PFSK-1 (cell line): ENCODE measurements at regions not wholly inside any gene's neighbourhood (a gene's known extent, or its start where the extent isn't known, plus 50 kb on each side); places are given as distances from the start of the nearest gene placed in this dataset.

ENCODE experiments used
- FOXP2 ChIP-seq: optimal IDR thresholded peaks from 2 replicates; pipeline ENCODE3; 2011; ENCODE audit warnings: borderline replicate concordance, control low read depth, inconsistent platforms; ENCODE audit not compliant: insufficient read depth; ENCODE audit errors: extremely low read length, extremely low read depth
- POLR2AphosphoS5 ChIP-seq: IDR thresholded peaks from 2 replicates; pipeline ENCODE4 v1.6.1; 2012; ENCODE audit warnings: low read depth, mild to moderate bottlenecking, control low read depth, low read length, moderate library complexity
- SIN3A ChIP-seq: IDR thresholded peaks from 2 replicates; pipeline ENCODE4 v1.6.1; 2012; ENCODE audit warnings: mild to moderate bottlenecking, low read length, moderate library complexity, borderline replicate concordance; ENCODE audit not compliant: insufficient read depth
- TAF1 ChIP-seq: IDR thresholded peaks from 2 replicates; pipeline ENCODE4 v1.6.1; 2012; ENCODE audit warnings: low read length, control low read depth, borderline replicate concordance; ENCODE audit not compliant: insufficient read depth
- TF ChIP-seq, protein P1 (sequence below), 2 experiments: IDR thresholded peaks; 2 replicates each; pipeline versions ENCODE4 v1.6.1 to v1.8.0; 2011 to 2012; ENCODE audit warnings: low read depth in 2 of 2, low read length in 2 of 2, control low read depth in 1 of 2, inconsistent platforms in 1 of 2, mild to moderate bottlenecking in 1 of 2, moderate library complexity in 1 of 2; ENCODE audit not compliant: insufficient read depth in 1 of 2

DNA sequence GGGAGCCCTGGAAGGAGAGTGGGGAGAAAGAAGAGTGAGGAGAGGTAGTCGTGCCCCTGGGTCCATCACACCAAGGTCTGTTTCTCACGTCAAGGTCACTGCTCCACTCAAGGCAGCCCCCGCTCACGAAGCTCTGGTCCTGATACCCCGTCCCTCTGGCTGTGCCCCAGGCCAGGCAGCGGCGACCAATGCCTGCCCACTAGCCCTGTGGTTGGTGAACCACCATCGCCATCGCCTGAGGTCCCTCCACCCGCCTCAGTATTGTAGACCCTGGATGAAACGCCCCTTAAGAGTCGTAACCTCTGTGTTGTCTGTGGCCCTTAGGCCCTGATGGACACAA is 378.3 kb upstream of the MYT1L start:
- TF ChIP-seq, protein P1, sequence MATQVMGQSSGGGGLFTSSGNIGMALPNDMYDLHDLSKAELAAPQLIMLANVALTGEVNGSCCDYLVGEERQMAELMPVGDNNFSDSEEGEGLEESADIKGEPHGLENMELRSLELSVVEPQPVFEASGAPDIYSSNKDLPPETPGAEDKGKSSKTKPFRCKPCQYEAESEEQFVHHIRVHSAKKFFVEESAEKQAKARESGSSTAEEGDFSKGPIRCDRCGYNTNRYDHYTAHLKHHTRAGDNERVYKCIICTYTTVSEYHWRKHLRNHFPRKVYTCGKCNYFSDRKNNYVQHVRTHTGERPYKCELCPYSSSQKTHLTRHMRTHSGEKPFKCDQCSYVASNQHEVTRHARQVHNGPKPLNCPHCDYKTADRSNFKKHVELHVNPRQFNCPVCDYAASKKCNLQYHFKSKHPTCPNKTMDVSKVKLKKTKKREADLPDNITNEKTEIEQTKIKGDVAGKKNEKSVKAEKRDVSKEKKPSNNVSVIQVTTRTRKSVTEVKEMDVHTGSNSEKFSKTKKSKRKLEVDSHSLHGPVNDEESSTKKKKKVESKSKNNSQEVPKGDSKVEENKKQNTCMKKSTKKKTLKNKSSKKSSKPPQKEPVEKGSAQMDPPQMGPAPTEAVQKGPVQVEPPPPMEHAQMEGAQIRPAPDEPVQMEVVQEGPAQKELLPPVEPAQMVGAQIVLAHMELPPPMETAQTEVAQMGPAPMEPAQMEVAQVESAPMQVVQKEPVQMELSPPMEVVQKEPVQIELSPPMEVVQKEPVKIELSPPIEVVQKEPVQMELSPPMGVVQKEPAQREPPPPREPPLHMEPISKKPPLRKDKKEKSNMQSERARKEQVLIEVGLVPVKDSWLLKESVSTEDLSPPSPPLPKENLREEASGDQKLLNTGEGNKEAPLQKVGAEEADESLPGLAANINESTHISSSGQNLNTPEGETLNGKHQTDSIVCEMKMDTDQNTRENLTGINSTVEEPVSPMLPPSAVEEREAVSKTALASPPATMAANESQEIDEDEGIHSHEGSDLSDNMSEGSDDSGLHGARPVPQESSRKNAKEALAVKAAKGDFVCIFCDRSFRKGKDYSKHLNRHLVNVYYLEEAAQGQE (IDR thresholded peaks at IDR 0.05; ENCODE audit: insufficient read depth in 1 of 2, low read depth in 2 of 2, low read length in 2 of 2): no peak
- TF ChIP-seq TAF1 (no peak), FOXP2 (no peak), SIN3A (no peak), POLR2AphosphoS5 (no peak)

DNA sequence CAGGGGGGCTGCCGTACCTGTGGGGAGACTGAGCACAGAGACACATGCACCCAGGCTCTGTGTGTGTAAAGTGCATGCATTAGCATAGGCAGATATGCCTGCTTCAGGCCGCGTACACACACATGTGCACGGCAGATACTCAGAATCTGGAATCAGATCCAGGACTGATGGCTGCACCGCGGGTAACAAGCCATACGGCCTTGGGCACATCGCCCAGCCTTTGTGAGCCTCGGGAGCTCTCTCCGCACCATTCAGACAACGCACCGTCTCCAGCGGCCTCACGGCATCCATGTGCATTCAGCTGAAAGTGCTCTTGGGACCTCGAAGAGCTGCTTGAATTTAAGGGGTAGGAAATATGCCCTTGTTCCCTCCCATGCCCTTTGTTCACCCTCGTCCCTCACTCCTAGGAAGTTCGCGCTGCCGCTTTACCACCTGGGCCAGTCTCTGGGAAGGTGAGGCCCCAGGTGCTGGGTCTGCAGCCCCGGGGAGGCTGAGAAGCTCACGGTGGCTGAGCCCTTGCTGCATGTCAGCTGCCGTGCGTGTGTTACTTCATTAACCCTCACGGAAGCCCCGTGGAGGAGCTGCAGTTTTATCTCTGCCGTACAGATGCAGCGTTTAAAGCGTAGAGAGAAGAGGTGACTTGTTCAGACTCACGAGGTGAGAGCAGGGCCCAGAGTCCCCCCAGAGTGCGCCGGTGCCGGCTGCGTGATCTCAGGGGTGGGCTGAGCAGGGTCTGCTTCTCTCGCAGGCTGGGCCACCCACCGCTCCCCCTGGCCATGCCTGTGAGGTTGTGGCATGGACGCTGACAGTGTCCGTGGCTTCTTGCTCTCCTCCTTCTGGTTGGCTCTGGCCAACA is 377.7 kb upstream of the MYT1L start:
- TF ChIP-seq, protein P1 (IDR thresholded peaks at IDR 0.05; ENCODE audit: insufficient read depth in 1 of 2, low read depth in 2 of 2, low read length in 2 of 2): no peak
- no peak for TF ChIP-seq SIN3A
- TF ChIP-seq TAF1: no peak
- TF ChIP-seq FOXP2: no peak
- no peak for TF ChIP-seq POLR2AphosphoS5

DNA sequence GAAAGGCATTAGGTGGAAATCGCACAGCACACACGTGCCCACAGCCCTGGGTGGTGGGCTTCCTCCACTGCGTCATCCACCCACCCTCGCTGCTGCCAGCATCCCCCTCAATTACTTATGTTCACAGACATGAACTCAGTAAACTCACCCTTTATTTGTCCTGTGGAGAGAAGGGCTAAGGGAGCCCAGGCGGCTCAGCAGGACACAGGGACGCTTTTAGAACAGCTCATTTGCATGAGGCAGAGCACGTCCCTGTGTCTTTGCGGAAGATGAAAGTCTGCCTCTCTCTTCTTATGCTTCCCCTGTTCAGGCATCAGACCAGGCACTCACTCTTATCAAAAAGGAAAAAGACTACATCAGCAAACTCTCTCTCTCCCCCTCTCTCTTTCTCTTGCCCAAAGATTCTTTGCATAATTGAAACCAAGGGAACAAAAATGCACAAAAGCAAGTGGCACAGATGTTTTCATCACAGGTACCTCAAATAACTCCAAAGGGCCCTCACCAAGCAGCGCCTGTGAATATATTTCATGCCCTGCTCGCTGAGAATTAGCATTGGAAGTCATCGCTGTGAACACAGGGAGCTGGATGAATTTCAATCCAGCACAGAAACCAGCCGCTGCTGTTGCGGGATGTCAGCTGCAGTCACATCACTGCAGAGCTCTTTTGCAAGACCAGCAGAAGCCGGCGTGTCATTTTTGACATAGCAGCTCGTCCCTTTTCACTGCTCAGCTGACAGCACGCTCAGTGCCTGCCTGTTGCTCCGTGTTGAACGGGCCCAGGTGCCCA is 376.3 kb upstream of the MYT1L start:
- no peak for TF ChIP-seq TAF1
- TF ChIP-seq FOXP2: no peak
- no peak for TF ChIP-seq SIN3A
- TF ChIP-seq, protein P1 (IDR thresholded peaks at IDR 0.05; ENCODE audit: insufficient read depth in 1 of 2, low read depth in 2 of 2, low read length in 2 of 2): no peak
- no peak for TF ChIP-seq POLR2AphosphoS5

DNA sequence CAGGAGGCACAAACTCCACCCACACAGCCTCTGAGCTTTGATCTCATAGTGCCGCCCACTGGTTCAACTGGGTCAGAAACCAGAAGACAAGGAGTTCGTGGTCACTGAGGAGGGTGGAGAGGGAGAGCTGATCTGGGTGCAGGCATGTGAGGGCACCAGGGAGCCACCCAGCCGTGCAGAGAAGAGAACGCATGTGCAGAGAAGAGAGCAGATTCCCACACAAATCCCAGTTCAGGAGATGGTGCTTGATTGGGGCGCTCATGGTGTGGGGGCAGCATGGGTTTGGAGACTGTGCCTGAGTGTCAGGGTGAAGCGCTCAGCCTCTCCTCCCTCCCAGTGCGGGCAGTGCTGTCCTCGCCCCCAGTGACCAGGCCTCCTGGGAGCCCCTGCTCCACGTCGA is 375.2 kb upstream of the MYT1L start:
- TF ChIP-seq POLR2AphosphoS5: no peak
- TF ChIP-seq SIN3A: no peak
- TF ChIP-seq, protein P1 (IDR thresholded peaks at IDR 0.05; ENCODE audit: insufficient read depth in 1 of 2, low read depth in 2 of 2, low read length in 2 of 2): no peak
- no peak for TF ChIP-seq TAF1
